GM18498 (cell line): ENCODE measurements at regions not wholly inside any gene's neighbourhood (a gene's known extent, or its start where the extent isn't known, plus 50 kb on each side); places are given as distances from the start of the nearest gene placed in this dataset.
"Not testable (repeated sequence)": the region's sequence is repeated elsewhere in the genome, so short reads cannot be mapped to it uniquely, and the experiment has no call there.

Experiments used
- ATAC-seq: cut with Tn5 transposase; IDR thresholded peaks from one replicate; pipeline ENCODE4 v1.9.1; 2021; ENCODE audit warnings: mild to moderate bottlenecking, moderate library complexity; ENCODE audit not compliant: unreplicated experiment

- no peak for ATAC-seq
These were observed 231.6 kb downstream of the TFAP2B start for GRCh38 chr6:51049983-51050877.

GRCh38 chr6:51052716-51053115 is 234.0 kb downstream of the TFAP2B start:
- not testable (repeated sequence) for ATAC-seq

GRCh38 chr6:51055316-51055715 is 236.6 kb downstream of the TFAP2B start:
- not testable (repeated sequence) for ATAC-seq

GRCh38 chr6:51057296-51057695 is 238.6 kb downstream of the TFAP2B start:
- ATAC-seq: no peak

GRCh38 chr6:51060262-51060762 is 241.6 kb downstream of the TFAP2B start:
- no peak for ATAC-seq

GRCh38 chr6:51062166-51062722 is 243.6 kb downstream of the TFAP2B start:
- ATAC-seq: no peak

- ATAC-seq: no peak
These were observed 259.3 kb downstream of the TFAP2B start for GRCh38 chr6:51077821-51078518.

GRCh38 chr6:51090343-51090742 is 271.7 kb downstream of the TFAP2B start:
- no peak for ATAC-seq

GRCh38 chr6:51093871-51094270 is 275.2 kb downstream of the TFAP2B start:
- no peak for ATAC-seq

GRCh38 chr6:51094271-51094670 is 275.6 kb downstream of the TFAP2B start:
- ATAC-seq: no peak

GRCh38 chr6:51098246-51098645 is 279.6 kb downstream of the TFAP2B start:
- ATAC-seq: no peak

- ATAC-seq: no peak
These were observed 280.1 kb downstream of the TFAP2B start for GRCh38 chr6:51098791-51099190.

GRCh38 chr6:51099201-51099600 is 280.5 kb downstream of the TFAP2B start:
- no peak for ATAC-seq

- no peak for ATAC-seq
These were observed 286.7 kb downstream of the TFAP2B start for GRCh38 chr6:51105357-51105756.

- no peak for ATAC-seq
These were observed 289.1 kb downstream of the TFAP2B start for GRCh38 chr6:51107769-51108203.

- no peak for ATAC-seq
These were observed 290.0 kb downstream of the TFAP2B start for GRCh38 chr6:51108563-51109234.

GRCh38 chr6:51112731-51113130 is 294.1 kb downstream of the TFAP2B start:
- ATAC-seq: no peak

- no peak for ATAC-seq
These were observed 298.1 kb downstream of the TFAP2B start for GRCh38 chr6:51116723-51117122.

- no peak for ATAC-seq
These were observed 300.1 kb downstream of the TFAP2B start for GRCh38 chr6:51118792-51119191.

- no peak for ATAC-seq
These were observed 301.3 kb downstream of the TFAP2B start for GRCh38 chr6:51120016-51120415.

GRCh38 chr6:51121380-51121976 is 302.8 kb downstream of the TFAP2B start:
- ATAC-seq: not testable (repeated sequence)
